WTC11 (cell line): ENCODE measurements at regions not wholly inside any gene's neighbourhood (a gene's known extent, or its start where the extent isn't known, plus 50 kb on each side); places are given as distances from the start of the nearest gene placed in this dataset.

ENCODE experiments used
- ARID4B ChIP-seq: sonication (generic); formaldehyde crosslinking; IDR thresholded peaks from 2 replicates; pipeline ENCODE4 v1.8.0; 2023; ENCODE audit warnings: missing genetic modification reagents, mild to moderate bottlenecking, borderline replicate concordance
- CTCF ChIP-seq: fragments of 200-600 bp; IDR thresholded peaks from 2 replicates; pipeline ENCODE4 v1.8.0; 2022; ENCODE audit warnings: antibody characterized with exemption
- E2F4 ChIP-seq: sonication (generic); formaldehyde crosslinking; IDR thresholded peaks from 2 replicates; pipeline ENCODE4 v1.8.1; 2022; ENCODE audit warnings: low read depth, mild to moderate bottlenecking, moderate library complexity, missing genetic modification reagents, borderline replicate concordance
- FOXK1 ChIP-seq: sonication (generic); formaldehyde crosslinking; IDR thresholded peaks from 2 replicates; pipeline ENCODE4 v1.8.0; 2022; ENCODE audit warnings: mild to moderate bottlenecking, moderate library complexity, missing genetic modification reagents
- IRF2 ChIP-seq: sonication (generic); formaldehyde crosslinking; IDR thresholded peaks from 2 replicates; pipeline ENCODE4 v1.8.0; 2022; ENCODE audit warnings: low read depth, missing genetic modification reagents, borderline replicate concordance
- MYBL2 ChIP-seq: sonication (generic); formaldehyde crosslinking; IDR thresholded peaks from 2 replicates; pipeline ENCODE4 v1.8.1; 2023; ENCODE audit warnings: mild to moderate bottlenecking, moderate library complexity, missing genetic modification reagents
- SP1 ChIP-seq: sonication (generic); formaldehyde crosslinking; conservative IDR thresholded peaks from 2 replicates; pipeline ENCODE4 v1.8.1; 2022; ENCODE audit warnings: missing genetic modification reagents
- ZNF121 ChIP-seq: sonication (generic); formaldehyde crosslinking; IDR thresholded peaks from 2 replicates; pipeline ENCODE4 v1.8.0; 2023; ENCODE audit warnings: missing genetic modification reagents

- TF ChIP-seq IRF2 (CRISPR knock-in tag): no peak
- TF ChIP-seq CTCF: no peak
- no peak for TF ChIP-seq E2F4
- no peak for TF ChIP-seq SP1 (CRISPR knock-in tag)
- TF ChIP-seq FOXK1: no peak
- TF ChIP-seq MYBL2: no peak
- TF ChIP-seq ZNF121: no peak
- no peak for TF ChIP-seq ARID4B (CRISPR knock-in tag)
These were observed 746.0 kb upstream of the POT1 start for GRCh38 chr7:125675640-125676039.
